GM13976 (cell line): ENCODE measurements at regions not wholly inside any gene's neighbourhood (a gene's known extent, or its start where the extent isn't known, plus 50 kb on each side); places are given as distances from the start of the nearest gene placed in this dataset.
"Not testable (repeated sequence)": the region's sequence is repeated elsewhere in the genome, so short reads cannot be mapped to it uniquely, and the experiment has no call there.

Experiments used
- DNase-seq: peaks from one replicate; pipeline ENCODE4 v3.0.0; 2012; ENCODE audit warnings: low spot score
- in situ Hi-C: fragments of 300-500 bp; cut with MboI; formaldehyde crosslinking; loops from one replicate; pipeline ENCODE4 v1.12.0; 2022; ENCODE audit warnings: low sequenced_read_pairs, mixed read lengths, inconsistent platforms; ENCODE audit not compliant: unreplicated experiment
- TF ChIP-seq, protein P1 (sequence below): IDR thresholded peaks from 2 replicates; pipeline ENCODE4 v1.5.1; 2012; ENCODE audit warnings: borderline replicate concordance, mild to moderate bottlenecking; ENCODE audit not compliant: insufficient read depth; ENCODE audit errors: extremely low read depth, missing control alignments, control extremely low read depth

DNA sequence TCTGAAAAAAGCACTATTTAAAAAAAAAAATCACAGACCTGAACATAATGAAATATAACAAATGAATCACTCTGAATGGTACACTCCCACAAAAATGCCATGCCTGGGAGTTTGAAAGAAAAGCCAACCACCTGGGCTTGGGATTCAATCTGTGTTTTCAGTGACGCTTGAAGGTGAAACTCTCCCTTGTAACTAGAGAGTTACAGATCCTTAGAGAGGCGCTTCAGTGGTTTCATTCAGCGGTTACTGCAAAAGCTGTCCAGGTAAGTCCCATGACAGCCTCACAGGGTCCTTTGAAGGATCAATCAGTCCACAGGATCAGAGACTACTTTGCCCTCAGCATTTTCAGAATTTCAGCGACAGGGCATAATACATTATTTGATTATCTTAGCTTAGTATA, 627.3 kb downstream of the IRS1 start:
- no peak for DNase-seq
- TF ChIP-seq, protein P1, sequence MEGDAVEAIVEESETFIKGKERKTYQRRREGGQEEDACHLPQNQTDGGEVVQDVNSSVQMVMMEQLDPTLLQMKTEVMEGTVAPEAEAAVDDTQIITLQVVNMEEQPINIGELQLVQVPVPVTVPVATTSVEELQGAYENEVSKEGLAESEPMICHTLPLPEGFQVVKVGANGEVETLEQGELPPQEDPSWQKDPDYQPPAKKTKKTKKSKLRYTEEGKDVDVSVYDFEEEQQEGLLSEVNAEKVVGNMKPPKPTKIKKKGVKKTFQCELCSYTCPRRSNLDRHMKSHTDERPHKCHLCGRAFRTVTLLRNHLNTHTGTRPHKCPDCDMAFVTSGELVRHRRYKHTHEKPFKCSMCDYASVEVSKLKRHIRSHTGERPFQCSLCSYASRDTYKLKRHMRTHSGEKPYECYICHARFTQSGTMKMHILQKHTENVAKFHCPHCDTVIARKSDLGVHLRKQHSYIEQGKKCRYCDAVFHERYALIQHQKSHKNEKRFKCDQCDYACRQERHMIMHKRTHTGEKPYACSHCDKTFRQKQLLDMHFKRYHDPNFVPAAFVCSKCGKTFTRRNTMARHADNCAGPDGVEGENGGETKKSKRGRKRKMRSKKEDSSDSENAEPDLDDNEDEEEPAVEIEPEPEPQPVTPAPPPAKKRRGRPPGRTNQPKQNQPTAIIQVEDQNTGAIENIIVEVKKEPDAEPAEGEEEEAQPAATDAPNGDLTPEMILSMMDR, result no peak
- in situ Hi-C loops, result no loop called here

DNA sequence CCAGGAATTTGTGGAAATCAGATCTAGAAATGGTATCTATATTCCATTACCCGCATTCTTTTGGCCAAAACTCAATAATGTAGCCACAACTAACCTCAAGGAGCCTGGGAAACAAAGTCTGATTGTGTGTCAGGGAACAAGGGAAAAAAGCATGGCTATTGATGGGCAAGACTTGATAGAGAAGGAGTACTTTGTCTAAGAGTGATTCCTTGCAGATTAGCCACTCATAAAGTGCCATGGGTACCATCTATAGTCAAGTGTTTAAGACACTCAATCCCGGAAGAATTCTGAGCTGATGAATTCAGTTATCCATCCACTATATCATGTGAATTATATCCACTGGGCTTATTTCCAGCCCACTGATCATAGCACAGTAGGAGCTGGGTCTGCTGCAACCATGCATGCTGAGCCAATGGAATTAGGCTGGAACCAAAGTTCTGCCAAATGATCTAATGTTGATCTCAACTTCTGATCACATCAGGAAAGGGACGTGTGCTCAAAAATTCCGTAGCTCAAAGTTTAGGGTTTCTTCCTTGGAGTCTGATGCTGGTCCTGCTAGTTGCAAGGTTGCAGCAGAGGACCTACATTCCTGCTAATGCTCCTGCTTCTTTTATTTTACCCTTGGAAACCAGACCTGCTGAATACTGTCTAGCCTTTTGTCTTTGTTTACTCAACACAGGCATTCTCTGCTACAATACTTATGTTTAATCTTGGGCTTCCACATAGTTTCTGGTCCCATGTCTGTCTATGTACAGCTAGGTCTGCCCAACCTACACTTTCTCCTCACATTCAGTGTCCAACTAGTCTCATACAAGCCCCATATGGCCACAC, 629.7 kb downstream of the IRS1 start:
- TF ChIP-seq, protein P1, result no peak
- in situ Hi-C loops, result no loop called here
- DNase-seq, result no peak

DNA sequence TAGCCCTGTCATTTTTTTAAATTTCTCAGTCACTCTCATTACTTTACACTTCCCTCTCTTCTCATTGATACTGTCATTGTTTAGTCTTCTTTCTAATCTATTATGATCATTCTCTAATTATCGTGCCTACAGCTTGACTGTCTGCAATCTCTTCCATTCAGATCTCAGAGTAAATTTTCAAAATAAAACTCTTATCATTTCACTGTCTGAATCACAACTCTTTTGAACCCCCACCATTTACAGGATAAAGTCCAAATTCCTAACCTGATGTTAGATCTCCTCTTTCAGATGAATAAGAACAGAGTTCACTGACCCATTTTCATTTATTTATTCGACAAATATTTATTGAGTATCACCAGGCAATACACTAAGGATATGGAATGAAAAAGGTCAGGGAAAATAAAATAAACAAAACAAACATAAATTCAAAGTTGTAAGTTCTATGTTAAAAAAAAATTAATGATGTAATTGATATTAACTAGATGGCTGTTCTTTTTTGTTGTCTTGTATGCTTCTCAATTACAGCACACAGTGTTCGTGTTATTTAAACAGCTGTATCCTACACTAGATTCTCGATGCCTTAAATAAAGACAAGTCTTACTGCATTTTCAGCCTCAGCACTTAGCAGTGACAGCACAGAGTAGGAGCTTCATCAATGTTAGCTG, 631.0 kb downstream of the IRS1 start:
- TF ChIP-seq, protein P1, result no peak
- DNase-seq, result no peak
- in situ Hi-C loops, result no loop called here

DNA sequence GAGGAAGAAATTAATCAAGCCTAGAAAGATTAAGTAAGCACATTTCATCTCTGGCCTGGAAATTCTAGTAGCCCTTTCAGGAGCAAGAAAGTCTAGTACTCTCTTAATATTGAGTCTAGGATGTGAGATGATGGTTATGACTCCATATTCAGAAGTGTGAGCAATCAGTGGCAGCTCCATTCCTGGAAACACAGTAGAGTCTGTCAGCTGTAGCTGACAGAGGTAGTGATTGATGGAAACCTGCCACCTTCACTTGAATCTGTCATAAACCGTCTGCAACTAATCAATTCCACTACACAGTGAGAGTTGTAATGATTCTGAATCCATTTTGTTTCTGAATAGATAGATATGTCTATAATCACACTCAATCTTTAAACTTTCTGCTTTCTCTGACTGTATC, 635.1 kb downstream of the IRS1 start:
- DNase-seq, result no peak
- in situ Hi-C loops, result no loop called here
- TF ChIP-seq, protein P1, result no peak

DNA sequence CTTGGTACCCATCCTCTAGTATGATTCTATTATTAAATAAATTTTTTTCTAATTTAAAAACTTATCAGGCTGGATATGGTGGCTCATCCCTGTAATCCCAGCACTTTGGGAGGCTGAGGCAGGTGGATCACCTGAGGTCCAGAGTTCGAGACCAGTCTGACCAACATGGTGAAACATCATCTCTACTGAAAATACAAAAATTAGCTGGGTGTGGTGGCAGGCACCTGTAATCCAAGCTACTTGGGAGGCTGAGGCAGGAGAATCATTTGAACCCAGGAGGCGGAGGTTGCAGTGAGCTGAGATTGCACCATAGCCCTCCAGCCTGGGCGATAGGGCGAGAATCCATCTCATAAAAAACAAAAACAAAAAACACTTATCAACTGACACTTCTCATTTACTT, 639.0 kb downstream of the IRS1 start:
- in situ Hi-C loops, result not testable (repeated sequence)

DNA sequence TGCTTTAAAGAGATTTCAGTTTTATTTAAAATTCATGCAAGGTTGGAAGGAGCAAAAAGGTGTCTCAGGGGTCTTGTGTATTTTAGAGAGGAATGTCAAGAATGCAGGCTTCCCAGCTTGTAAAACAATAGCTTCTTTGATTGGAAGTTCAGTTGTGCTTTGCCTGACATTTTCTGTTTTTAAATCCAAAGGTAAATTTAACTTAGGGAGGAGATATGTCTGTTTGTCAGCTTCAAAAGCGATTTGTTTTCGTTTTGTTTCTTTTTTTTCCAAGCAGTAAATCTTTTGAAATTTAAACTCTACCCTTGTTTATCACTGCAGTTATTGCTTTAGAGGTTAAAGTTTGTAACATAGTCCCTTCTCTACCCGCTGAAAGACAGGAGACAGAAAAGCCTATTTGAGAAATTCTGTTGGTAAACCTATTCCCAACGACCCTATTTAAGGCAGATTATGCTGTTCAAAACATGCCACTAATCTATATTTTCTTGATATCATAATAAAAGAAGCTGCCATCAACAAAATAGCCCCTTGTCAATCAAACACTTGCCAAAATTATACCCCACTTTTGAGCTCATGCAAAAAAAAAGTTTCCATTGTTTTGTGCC, 639.6 kb downstream of the IRS1 start:
- in situ Hi-C loops, result no loop called here
- DNase-seq, result no peak
- TF ChIP-seq, protein P1, result no peak

More for the DNA sequence above, 639.0 kb downstream of the IRS1 start:
- not testable (repeated sequence) for DNase-seq

DNA sequence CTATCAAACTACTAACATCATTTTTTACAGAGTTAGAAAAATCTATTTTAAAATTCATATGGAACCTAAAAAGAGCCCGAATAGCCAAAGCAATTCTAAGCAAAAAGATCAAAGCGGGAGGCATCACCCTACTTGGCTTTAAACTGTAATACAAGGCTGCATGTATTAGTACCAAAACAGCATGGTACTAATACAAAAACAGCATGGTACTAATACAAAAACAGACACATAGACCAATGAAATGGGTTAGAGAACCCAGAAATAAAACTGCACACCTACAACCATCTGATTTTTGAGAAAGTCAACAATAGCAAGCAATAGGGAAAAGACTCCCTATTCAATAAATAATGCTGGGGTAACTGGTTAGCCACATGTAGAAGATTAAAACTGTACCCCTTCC, 640.7 kb downstream of the IRS1 start:
- in situ Hi-C loops, result no loop called here
- no peak for DNase-seq
- TF ChIP-seq, protein P1, result no peak
